Uterus (tissue), 2 donors: ENCODE measurements at regions not wholly inside any gene's neighbourhood (a gene's known extent, or its start where the extent isn't known, plus 50 kb on each side); places are given as distances from the start of the nearest gene placed in this dataset.

ENCODE experiments used
- POLR2A ChIP-seq, 2 donors: fragments of 450-650 bp; IDR thresholded peaks; one replicate each; pipeline ENCODE4 v1.6.1; 2016; ENCODE audit warnings: antibody characterized with exemption in 2 of 2, mild to moderate bottlenecking in 1 of 2, moderate library complexity in 1 of 2
- TF ChIP-seq, protein P1 (sequence below), 4 experiments: fragments of 200-600 bp in 2 of 4; fragments of 450-650 bp in 2 of 4; sonication (generic) in 2 of 4; IDR thresholded peaks; one replicate each; pipeline ENCODE4 v1.5.1; 2016 to 2019; ENCODE audit warnings: antibody characterized with exemption in 4 of 4, mild to moderate bottlenecking in 2 of 4, moderate library complexity in 1 of 4

DNA sequence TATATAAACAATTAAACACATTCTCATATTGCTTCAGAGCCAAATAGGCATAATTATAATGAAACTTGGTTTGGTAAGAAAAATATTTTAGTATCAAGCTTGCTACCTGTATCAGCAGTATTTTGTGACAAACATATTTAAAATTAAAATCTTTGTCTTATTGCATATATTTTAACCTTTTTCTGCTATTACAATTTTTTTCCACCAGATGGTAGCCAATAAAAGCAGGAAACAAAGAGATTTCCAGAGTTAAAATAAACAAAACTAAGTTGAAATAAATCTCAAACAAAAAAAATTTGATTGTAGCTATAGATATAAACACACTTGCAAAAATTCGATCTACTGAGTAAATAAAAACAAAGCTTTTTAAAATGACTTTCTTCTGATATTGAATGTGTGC lies 491.3 kb upstream of the GJE1 start:
- TF ChIP-seq, protein P1, sequence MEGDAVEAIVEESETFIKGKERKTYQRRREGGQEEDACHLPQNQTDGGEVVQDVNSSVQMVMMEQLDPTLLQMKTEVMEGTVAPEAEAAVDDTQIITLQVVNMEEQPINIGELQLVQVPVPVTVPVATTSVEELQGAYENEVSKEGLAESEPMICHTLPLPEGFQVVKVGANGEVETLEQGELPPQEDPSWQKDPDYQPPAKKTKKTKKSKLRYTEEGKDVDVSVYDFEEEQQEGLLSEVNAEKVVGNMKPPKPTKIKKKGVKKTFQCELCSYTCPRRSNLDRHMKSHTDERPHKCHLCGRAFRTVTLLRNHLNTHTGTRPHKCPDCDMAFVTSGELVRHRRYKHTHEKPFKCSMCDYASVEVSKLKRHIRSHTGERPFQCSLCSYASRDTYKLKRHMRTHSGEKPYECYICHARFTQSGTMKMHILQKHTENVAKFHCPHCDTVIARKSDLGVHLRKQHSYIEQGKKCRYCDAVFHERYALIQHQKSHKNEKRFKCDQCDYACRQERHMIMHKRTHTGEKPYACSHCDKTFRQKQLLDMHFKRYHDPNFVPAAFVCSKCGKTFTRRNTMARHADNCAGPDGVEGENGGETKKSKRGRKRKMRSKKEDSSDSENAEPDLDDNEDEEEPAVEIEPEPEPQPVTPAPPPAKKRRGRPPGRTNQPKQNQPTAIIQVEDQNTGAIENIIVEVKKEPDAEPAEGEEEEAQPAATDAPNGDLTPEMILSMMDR (IDR thresholded peaks at IDR 0.05) = no peak
- TF ChIP-seq POLR2A (IDR thresholded peaks at IDR 0.05) = no peak
